NCI-H226 (cell line): ENCODE measurements at regions not wholly inside any gene's neighbourhood (a gene's known extent, or its start where the extent isn't known, plus 50 kb on each side); places are given as distances from the start of the nearest gene placed in this dataset.

Experiments used
- DNase-seq: peaks from one replicate; pipeline ENCODE4 v3.0.0-alpha.2; 2015

DNA sequence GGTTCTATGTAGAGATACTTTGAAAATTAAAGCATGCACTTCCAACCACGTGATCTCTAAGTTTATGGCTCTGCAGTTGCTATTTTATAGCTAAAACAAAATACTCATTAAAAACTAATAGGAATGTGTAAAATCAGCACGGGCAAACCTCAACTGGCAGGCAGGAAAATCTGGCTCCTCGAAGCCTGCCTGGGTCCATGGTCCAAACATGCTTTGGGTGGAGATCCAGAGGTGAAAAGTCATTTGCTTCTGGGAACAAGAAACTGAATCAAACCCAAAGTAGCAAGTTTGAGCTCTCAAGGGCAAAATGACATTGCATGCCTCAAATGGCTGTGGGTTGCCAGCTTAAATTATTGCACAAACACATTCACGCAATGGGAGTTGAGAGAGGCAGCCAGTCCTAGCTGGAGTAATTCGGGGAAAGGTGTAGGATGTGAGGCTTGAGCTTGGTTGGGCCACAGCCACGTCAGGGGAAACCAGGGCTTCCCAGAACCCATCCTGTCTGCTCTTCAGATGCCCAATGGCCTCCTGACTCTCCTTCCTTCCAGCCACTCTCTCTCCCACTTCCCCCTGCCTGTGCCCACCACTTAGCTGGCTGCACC lies 75.2 kb upstream of the LCLAT1 start:
- no peak for DNase-seq

DNA sequence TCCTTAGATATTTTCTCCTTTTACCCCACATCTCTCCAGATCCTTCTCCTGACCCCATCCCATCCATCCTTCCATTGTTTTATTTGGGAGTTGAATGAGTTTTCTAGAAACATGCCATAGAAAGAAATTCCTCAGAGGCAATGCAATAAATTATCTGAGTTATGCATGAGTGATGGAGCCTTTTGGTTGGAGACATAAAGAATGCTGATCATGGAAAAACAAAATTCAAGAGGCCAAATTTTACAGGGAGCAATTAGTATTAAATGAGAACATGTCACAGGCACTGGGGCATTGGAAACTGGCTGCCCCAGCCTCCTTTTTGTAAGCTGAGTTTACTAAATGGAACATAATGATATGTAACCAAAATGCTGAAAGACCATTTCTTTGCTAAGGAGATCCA lies 74.2 kb upstream of the LCLAT1 start:
- no peak for DNase-seq

DNA sequence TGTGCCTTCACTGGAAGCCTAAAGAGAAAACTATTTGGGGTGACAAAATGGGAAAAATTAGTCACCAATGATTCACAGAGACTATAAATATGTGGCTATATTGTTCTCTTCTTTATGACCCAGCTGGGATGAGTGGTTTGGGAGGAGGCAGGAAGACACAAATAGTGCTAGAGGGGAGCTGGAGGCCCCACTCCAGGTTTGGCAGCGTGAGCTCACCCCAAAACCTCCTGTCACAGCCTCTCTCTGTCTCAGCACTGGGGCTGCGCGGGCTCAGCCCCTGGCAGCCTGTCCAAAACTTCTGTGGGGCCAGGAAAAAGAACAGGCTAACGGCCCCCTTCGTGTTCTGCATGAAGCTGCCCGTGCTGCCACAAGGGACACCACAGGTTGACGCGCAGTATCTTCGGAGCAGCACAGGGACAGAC lies 73.2 kb upstream of the LCLAT1 start:
- DNase-seq: no peak

DNA sequence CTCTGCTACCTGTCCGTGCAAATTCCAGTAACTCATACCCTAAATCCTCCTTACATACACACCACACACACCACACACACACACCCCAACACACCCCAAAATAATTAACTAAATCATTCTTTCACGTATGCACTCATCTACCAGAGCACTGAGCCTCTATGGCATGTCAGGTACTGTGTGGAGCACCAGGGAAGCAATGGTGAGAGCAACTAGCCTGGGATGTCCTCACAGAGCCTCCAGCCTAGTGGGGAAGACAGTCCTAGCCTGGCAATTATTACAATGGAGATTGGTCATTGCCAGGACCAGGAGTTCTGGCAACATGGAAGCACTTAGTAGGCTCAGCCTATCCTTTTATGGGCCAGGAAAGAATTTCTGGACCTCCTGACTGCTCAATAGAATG lies 72.7 kb upstream of the LCLAT1 start:
- no peak for DNase-seq

DNA sequence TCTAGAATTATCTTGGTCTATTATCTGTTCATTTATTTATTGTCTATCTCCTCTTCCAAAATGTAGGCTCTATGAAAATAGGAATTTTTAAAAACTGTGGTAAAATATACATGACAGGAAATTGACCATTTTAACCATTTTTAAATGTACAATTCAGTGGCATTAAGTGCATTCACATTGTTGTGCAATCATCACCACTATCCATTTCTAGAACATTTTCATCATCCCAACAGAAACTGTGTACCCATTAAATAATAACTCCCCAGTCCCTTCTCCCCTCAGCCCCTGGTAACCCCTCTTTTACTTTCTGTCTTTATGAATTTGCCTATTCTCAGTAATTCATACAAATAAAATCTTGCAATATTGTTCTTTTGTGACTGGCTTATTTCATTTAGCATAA lies 71.1 kb upstream of the LCLAT1 start:
- no peak for DNase-seq

DNA sequence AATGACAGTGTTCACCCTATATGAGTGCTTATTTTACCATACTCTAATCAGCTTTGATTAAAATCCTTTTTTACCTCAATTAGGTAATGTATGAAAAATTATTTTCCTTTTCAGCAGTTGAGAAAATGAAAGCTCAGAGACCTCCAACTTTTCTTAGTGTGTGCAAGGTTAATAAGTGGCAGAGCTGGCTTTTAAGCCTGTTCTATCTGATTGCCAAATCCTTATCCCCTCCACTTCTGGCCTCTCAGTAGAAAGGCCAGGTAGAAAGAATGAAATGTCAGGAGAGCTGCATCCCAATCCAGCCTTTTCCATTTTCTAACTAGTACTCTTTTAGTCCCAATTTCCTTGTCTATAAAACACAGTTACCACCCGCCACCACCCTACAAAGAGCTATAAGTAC lies 67.6 kb upstream of the LCLAT1 start:
- DNase-seq: no peak

DNA sequence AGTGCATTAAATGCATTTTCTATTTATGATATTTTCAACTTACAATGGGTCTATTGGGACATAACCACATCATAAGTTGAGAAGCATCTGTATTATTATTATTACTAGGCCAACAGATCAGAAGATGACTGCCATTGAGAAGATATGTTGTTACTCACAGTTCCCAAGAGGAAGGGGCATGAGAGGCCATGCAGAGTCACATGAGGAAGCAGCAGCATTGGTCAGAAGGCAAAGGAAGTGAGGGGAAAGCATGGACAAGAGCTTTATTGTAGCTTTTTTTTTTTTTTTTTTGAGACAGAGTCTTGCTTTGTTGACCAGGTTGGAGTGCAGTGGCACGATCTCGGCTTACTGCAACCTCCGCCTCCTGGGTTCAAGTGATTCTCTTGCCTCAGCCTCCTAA lies 66.2 kb upstream of the LCLAT1 start:
- DNase-seq: no peak

DNA sequence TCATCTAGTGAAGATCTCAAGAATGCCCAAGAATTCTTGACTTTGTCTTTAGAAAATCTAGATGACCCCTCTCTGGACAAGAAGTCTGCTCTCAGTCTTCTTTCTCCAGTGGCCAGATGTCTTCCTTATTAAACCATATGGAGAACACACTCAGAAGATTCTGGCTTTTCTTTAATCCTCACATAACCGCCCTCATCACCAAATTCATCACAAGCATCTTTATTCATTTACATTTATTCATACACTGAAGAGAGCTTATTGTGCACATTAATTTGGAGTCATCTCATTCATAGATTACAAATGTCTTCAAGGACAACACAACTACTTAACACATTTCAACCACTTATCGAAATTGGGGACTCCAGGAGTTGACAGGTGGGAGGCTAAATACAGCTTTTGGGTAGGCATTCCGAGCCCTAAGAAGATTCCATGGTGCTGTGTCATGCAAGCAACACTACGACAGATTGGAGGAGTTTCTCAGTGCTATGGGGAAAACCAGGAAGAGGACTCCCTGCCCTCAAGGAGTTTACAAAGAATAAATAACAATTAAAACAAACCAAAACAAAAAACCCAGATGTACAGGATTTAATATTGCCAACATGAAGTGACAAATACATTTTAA lies 64.8 kb upstream of the LCLAT1 start:
- no peak for DNase-seq

DNA sequence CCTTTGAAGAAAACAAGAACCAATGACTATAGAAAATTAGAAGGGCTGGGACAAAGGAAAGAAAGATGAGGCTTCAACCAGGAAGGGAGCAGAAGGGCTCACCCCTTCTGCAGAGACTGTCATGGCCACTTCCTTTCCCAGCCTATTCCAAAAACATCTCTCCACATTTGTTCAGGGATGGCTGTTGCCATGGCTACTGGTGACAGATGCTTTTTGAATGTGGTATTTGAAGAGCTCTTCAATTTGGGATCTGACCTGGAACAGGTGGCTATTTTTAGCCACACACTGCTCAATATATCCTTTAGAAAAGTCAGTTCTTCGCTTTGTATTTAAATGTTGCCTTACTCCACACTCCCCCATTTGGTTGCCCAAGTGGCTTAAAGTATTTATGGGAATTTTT lies 64.1 kb upstream of the LCLAT1 start:
- no peak for DNase-seq

DNA sequence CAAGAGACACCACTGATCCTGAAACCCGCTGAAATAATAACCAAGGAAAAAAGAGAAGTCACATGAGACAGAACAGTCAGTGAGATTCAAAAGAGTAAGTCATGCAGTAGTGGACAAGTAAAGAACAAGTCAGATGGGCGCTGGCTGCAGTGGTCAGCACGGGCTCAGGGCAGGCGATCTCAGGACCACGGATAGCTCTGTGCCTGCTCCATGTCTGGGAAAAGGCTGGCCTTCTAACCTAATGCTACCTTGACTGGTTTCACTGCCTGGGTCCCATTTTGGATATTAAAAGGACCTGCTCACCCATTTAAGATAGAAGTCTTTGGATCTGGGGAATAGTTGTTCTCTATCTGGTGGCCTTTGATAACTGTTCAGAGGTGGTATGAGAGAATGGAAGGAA lies 61.7 kb upstream of the LCLAT1 start:
- peak; percentile 14 for DNase-seq

DNA sequence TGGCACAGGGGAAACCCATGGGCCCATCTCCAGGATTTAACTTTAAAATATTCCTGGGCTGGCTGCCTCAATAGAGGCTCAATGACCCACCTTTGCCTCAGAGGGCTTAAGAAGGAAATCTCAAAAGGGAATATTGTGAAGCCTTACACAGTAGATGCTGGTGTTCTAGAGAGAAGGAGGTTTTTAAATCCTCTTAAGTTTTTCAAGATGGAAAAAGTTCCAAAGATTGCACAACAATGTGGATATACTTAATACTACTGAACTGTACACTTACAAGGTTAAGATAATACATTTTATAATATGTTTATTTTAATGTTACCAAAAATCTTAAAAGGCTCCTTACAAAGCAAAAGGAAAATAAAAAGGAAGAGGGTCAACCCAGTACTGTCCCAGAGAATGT lies 54.9 kb upstream of the LCLAT1 start:
- DNase-seq: no peak

DNA sequence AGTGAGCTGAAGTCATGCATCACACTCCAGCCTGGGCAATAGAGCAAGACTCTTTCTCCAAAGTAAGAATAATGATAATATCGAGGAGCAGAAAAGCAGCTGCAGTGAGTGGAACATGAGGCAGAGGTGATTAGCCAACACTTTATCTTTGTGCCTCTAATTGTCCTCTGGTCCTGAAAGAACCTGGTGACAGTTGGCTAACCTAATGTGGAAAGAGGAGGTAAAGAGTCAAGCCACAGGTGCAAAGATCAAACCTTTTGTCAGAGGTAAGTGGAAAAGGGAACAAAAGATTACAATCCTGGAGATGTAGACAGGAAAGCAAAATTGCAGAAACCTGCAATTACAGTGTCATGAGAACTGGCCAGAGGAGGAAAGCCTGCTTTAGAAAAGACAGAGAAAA lies 53.5 kb upstream of the LCLAT1 start:
- no peak for DNase-seq

DNA sequence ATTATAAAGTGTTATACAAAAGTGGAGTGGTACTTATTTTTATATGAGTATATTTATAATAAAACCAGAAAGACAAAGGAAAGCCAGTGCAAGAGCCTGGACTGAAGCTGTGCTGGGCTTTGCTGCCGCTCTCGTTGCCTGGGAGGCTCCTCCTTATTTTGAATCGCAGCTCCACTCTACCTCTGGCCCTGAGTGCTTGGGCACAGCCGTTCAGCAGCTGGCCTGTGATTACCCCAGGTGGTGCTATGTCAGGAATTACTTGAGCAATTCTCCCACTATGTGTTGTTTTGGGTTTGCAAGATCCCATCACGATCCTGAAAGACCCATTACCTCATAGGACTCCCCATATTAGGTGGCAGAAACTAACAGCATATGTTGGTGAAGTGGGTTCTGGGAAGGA lies 53.0 kb upstream of the LCLAT1 start:
- no peak for DNase-seq

DNA sequence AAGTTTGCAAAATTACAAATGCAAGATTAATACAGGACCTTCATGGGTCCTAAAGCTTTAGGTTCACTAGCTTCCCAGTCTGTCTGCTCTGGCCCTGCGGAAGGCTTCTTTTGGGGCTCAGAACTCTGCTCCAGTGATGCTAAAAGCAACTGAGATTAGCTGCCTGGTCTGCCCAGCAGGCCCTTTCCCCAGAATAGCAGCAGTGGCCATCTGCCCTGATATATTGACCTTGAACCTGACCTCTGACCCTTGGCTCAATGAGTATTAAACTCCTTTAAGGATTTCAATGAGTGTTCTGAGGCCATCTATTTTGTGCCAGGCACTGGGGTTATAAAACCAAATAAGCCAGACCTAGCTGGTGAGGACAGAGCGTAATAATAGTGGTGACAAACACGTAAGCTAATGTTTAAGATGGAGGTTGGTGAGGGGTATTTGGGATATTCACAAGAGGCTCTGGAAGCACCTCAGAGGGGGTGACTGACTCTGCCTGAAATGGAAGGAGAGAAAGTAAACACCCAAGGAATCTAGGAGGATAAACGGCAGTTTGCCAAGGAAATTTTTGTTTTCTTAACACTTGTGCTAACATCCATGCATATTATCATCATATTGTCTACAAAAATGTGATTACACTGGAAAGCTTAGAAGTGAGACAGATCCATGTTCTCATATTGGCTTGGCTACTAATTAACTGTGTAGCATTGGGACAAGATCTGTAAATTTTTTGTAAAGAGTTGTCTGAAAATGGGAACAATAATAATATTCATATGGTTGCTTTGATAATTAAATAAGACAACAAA lies 50.4 kb upstream of the LCLAT1 start:
- no peak for DNase-seq
